ENCODE measurements at regions not wholly inside any gene's neighbourhood (a gene's known extent, or its start where the extent isn't known, plus 50 kb on each side); places are given as distances from the start of the nearest gene placed in this dataset.
"Not testable (repeated sequence)": the region's sequence is repeated elsewhere in the genome, so short reads cannot be mapped to it uniquely, and the experiment has no call there.

DNA sequence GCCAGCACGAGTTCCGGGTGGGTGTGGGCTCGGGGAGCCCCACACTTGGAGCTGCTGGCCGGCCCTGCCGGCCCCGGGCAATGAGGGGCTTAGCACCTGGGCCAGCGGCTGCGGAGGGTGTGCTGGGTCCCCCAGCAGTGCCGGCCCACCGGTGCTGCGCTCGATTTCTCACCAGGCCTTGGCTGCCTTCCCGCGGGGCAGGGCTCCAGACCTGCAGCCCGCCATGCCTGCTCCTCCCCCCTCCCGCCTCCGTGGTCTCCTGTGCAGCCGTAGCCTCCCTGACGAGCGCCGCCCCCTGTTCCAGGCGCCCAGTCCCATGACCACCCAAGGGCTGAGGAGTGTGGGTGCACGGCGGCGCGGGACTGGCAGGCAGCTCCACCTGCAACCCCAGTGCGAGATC lies 1103.1 kb downstream of the OTOL1 start:
- TF ChIP-seq EZH2 (IDR thresholded peaks at IDR 0.05; ENCODE audit: insufficient read depth, low read length), result not testable (repeated sequence)
- TF ChIP-seq, protein P1, sequence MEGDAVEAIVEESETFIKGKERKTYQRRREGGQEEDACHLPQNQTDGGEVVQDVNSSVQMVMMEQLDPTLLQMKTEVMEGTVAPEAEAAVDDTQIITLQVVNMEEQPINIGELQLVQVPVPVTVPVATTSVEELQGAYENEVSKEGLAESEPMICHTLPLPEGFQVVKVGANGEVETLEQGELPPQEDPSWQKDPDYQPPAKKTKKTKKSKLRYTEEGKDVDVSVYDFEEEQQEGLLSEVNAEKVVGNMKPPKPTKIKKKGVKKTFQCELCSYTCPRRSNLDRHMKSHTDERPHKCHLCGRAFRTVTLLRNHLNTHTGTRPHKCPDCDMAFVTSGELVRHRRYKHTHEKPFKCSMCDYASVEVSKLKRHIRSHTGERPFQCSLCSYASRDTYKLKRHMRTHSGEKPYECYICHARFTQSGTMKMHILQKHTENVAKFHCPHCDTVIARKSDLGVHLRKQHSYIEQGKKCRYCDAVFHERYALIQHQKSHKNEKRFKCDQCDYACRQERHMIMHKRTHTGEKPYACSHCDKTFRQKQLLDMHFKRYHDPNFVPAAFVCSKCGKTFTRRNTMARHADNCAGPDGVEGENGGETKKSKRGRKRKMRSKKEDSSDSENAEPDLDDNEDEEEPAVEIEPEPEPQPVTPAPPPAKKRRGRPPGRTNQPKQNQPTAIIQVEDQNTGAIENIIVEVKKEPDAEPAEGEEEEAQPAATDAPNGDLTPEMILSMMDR (IDR thresholded peaks at IDR 0.05; ENCODE audit: insufficient read depth, low read depth, low read length), result not testable (repeated sequence)
